Activated naive CD8-positive, alpha-beta T cell treated with anti-CD3 and anti-CD28 coated beads, Interleukin-2, amount 50 U/mL, for 16 hours (primary cell): ENCODE measurements at regions not wholly inside any gene's neighbourhood (a gene's known extent, or its start where the extent isn't known, plus 50 kb on each side); places are given as distances from the start of the nearest gene placed in this dataset.

Experiments used
- DNase-seq: peaks from one replicate; pipeline ENCODE4 v3.0.0-alpha.2; 2020; ENCODE audit warnings: low read depth, low spot score

DNA sequence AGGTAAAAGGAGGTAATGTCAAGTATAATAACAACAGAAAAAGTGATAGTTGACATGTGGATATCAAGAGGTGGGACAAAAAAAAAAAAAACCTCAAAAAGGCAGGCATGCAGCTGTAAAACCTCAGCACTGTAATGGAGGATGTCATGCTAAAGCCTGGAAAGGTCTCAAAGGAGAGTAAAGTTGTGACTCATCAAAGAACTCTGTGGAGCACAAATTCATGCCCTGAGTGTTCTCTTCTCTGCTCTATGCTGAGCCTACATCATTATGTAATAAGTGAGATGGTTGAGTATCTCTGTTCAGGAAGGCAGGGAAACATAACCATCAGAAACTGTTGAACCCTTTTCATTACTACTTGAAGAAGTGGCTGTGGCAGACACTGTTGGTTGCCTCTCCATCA lies 597.8 kb downstream of the BCOR start:
- no peak for DNase-seq

GRCh38 chrX:39501822-39502221 lies 595.9 kb downstream of the BCOR start:
- no peak for DNase-seq

DNA sequence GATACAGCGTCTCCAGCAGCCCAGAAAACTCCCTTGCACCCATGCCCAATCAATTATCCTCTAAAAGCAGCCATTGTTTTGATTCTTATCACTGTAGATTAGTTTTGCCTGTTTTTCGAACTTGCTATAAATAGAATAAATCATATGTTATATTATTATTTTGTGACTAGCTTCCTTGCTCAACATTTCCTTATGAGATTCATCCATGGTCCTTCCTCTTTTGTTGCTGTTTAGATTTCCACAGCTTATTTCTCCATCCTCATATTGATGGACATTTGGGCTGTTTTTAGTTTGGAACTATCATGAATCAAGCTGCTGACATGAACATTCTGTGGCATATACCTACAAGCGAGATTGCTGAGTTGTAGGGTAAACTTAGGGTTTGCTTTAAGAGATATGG lies 595.3 kb downstream of the BCOR start:
- DNase-seq = no peak

DNA sequence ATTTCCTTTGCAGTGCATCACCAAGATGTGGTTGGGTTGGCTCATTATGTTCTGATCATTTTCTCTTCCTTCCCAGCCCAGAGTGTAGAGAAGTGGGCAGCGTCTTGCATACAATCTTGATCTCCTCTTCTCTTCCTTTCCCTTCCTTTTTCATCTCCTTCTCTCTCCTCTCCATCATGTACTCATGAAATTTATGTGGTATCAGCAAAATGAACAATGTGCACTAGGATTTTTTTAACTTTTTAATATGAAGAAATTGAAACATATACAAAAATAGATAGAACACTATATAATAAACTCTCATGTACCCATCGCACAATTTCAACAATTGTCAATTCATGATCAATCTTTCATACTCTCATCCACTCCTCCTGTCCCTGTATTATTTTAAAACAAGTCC lies 593.5 kb downstream of the BCOR start:
- DNase-seq = no peak

- DNase-seq = no peak
These were observed 592.9 kb downstream of the BCOR start for GRCh38 chrX:39504850-39505259.

DNA sequence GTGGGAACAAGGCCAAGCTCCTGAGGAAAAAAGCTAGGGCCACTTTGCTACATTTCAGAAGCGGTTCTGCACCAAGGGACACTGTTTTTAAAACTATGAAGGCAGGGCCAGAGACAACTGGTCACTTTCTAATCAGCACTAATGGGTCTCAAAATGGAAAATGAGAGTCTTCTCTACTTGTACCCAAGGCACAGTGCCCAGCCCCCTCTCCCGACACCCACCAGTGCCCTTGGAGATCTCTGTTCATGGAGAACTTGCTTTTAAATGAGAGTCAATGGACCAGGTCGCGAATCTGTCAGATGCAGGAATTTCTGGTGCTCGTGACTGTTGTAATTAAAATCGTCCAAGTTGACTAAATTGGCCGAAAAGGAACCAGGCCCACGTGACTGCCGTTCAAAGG lies 591.6 kb downstream of the BCOR start:
- no peak for DNase-seq

DNA sequence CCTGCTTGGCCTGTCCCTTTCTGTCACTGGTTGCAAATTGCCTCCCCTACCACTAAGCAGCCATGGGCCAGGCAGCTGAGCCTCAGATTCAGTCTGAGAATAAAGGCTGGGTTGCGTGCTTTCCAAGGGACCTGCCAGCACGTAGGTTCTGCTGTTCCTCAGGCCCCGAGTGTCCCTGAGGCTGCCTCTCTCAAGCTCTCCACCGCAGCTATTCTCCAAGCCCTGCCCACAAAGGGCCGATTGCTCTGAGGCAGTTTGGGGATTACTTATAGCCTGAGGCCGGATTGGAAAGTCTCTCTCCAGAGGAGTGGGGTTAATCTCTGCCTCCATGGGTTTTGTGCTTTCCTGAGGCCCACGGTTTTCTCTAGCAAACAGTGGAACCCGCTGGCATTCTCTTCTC lies 590.7 kb downstream of the BCOR start:
- no peak for DNase-seq

GRCh38 chrX:39507617-39508299 lies 590.0 kb downstream of the BCOR start:
- DNase-seq = no peak

- DNase-seq = no peak
These were observed 589.5 kb downstream of the BCOR start for GRCh38 chrX:39508300-39508692.

DNA sequence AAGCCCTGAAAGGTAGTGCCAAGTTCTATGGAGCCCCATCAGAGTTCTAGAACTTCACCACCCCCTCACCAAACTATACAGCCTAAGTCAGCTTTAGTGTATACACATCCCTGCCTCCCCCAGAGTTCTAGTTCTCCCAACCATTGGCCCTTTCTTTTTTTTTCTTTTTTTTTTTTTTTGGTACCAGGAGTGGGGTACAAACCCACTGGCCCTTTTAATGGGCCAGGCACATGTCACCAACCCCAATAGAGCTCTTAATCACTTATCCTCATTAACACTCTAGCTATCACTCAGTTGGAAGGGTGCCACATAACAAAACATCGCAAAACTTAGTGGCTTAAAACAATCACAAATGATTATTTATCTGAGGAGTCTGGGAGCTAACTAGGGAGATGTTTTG lies 588.6 kb downstream of the BCOR start:
- DNase-seq = no peak

GRCh38 chrX:39513836-39514235 lies 583.9 kb downstream of the BCOR start:
- no peak for DNase-seq

GRCh38 chrX:39514801-39515200 lies 583.0 kb downstream of the BCOR start:
- no peak for DNase-seq

DNA sequence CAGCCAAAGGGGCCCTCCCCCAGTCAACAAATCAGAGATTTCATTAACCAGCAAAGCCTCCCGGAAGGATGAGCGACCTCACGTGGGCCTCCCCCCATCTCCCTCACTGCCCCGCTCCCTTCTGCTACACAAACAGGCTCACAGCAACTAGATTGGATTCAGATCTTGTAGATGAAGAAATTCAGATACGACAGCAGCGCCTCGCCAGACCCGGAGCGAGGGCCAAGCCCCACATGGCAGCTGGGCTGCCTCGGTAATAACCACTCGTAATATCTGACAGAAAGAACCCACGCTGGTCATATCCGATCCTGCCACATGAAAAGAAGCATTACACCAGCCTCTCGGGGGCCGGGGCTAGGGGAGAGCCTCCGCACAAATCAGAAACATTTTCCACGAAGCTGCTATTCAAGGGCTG lies 581.3 kb downstream of the BCOR start:
- DNase-seq = no peak

DNA sequence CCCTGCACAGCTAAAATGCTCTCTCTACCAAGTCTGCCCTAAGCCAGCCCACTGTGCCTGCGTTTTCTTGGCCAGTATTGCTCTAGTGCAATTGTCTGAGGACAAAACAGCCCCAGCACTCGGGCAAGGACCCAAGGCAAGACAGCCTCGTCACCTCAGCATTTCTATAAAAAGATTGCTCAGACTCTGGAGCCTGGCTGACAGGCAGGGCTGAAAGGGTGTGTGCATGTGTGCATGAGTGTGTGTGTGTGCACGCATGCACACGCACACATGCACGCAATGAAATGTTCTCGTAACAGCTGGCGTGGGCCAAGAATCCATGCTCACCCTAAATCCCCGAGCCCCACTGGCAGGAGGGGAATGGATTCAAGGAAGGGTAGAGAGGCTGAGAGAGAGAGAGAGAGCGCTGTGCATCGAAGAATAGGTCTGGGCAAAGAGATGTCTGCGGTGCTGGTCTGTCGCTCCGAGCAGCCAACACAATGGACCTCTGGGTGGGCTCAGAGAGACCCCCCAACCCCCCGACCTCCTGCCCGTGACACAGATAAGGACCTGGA lies 579.2 kb downstream of the BCOR start:
- DNase-seq = no peak

- no peak for DNase-seq
These were observed 578.7 kb downstream of the BCOR start for GRCh38 chrX:39519030-39519488.

GRCh38 chrX:39519566-39520301 lies 578.0 kb downstream of the BCOR start:
- DNase-seq = no peak

DNA sequence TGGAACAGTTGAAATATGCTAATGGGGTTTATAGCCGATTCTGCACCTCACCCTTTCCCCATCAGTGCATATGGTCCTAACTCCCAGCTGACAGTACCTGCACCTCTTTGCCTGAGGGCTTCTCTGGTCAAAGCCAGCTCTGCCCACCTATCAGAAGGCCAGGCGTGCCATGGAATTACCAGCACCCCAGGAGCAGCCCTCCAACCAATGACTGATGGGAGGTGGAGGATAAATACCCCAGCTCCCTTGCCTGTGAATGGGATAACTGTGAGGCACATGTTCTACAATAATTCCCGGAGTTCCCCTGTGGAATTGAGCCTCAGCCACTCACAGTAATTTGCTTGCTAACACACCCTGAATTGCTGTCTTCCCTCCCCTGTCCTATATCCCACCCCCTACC lies 572.0 kb downstream of the BCOR start:
- no peak for DNase-seq

DNA sequence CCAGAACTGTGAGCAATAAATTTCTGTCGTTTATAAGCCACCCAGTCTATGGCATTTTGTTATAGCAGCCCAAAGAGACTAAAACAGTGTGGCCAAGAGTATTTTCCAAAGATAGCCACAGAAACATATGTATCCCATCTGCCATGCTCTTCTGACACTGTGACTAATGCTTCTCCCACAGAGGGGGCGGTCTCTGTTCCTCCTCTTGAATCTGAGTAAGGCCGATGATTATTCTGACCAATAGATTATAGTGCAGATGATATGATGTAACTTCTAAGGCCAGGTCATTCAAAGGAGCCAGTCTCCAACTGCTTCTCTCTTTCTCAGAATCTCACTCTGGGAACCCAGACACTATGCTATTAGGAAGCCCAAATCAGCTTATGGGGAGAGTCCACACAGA lies 570.7 kb downstream of the BCOR start:
- DNase-seq = no peak

- no peak for DNase-seq
These were observed 569.4 kb downstream of the BCOR start for GRCh38 chrX:39528161-39528916.

DNA sequence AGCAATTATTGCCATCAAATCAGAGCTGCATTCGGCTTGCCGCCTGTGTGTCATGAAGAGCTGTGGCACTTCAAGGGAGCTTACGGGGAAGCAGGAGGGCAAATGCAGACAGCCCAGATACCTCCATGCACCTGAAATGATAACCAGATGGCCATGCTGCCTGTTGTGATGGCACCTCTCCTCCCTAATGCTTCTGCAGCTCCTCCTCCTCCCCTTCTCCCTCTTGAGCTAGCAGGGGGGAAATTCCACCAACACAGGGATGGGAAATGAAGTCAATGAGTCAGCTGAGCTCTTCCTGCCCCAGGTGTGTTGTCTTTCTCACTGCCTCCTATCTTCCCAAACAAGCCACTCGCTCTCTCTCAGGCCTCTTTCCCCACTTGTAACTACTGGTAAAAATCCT lies 565.0 kb downstream of the BCOR start:
- DNase-seq = no peak

DNA sequence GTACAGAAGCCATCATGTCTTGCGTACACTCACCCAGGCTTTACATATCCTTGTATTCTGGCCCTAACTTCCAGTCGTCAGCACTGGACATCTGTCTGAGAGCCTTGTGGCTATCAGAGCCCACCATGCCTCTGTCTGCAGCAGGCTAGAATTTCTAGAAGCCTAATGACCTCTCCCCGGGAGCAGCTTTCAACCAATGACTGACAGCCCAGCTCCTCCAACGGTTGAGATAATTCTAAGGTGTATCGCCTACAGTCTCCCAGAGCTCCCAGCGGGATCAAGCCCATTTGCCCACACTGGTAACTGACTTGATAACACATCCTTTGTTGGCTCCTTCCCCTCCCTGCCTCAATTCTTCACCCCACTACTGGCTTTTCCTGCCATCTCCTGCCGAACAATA lies 562.8 kb downstream of the BCOR start:
- DNase-seq = no peak

GRCh38 chrX:39536211-39536610 lies 561.5 kb downstream of the BCOR start:
- no peak for DNase-seq
